MM.1S (cell line): ENCODE measurements at regions not wholly inside any gene's neighbourhood (a gene's known extent, or its start where the extent isn't known, plus 50 kb on each side); places are given as distances from the start of the nearest gene placed in this dataset.

ENCODE experiments used
- EZH2 ChIP-seq: fragments of 300-600 bp; sonication (generic); optimal IDR thresholded peaks from 2 replicates; pipeline ENCODE3; 2017; ENCODE audit warnings: low read depth, mild to moderate bottlenecking, antibody characterized with exemption, low read length, mixed read lengths
- EZH2phosphoT487 ChIP-seq: fragments of 300-600 bp; sonication (generic); IDR thresholded peaks from 2 replicates; pipeline ENCODE4 v1.6.1; 2018; ENCODE audit warnings: antibody characterized with exemption, low read length
- TF ChIP-seq, protein P1 (sequence below): fragments of 300-600 bp; sonication (generic); IDR thresholded peaks from 2 replicates; pipeline ENCODE4 v1.5.1; 2016; ENCODE audit warnings: antibody characterized with exemption, low read length, mixed read lengths

DNA sequence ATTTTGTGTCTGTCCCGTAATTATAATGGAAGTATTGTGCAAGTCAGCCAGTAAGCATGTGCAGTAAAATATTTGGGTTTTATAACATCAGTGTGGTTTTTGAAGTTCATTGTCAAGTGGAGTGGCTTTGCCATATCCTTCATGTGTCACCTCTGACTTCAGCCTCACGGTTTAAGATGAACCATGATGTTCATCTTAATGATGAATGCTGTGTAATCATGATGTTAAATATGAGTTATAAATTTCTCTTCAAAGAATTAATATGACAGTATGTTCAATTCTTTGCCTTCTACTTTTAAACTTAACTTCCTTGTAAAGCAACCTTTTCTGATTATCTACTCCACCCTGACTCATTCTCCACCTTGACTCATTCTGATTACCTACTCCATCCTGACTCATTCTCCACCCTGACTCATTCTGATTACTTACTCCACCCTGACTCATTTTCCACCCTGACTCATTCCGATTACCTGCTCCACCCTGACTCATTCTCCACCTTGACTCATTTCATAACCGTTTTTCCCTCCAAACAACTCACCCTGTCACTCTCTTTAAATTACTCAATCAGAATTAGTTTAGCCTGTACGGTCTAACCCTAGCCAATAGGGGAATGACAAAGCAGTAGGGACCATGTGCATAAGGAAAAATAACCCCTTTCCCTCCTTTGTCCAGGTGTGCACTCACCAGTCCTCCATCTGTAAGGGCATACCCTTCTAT, 50.3 kb upstream of the ANKRD10 start:
- TF ChIP-seq, protein P1, sequence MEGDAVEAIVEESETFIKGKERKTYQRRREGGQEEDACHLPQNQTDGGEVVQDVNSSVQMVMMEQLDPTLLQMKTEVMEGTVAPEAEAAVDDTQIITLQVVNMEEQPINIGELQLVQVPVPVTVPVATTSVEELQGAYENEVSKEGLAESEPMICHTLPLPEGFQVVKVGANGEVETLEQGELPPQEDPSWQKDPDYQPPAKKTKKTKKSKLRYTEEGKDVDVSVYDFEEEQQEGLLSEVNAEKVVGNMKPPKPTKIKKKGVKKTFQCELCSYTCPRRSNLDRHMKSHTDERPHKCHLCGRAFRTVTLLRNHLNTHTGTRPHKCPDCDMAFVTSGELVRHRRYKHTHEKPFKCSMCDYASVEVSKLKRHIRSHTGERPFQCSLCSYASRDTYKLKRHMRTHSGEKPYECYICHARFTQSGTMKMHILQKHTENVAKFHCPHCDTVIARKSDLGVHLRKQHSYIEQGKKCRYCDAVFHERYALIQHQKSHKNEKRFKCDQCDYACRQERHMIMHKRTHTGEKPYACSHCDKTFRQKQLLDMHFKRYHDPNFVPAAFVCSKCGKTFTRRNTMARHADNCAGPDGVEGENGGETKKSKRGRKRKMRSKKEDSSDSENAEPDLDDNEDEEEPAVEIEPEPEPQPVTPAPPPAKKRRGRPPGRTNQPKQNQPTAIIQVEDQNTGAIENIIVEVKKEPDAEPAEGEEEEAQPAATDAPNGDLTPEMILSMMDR, result no peak
- TF ChIP-seq EZH2, result no peak
- TF ChIP-seq EZH2phosphoT487, result no peak
